ENCODE measurements at regions not wholly inside any gene's neighbourhood (a gene's known extent, or its start where the extent isn't known, plus 50 kb on each side); places are given as distances from the start of the nearest gene placed in this dataset.

GRCh38 chr7:46343802-46344201, 422.7 kb upstream of the IGFBP3 start:
- Histone ChIP-seq H3K27ac (no peak overlapping the region), H3K4me1 (replicated peaks in 1 of 2) (no peaks in the 10 kb centered on the region), H3K4me3 (no peak overlapping the region)
- no peak for ATAC-seq (replicated peaks in 6 of 8)
- in situ Hi-C loops (cut with MboI; ENCODE audit: low pct_unique_long_range_greater_than_20kb in 2 of 9, low sequenced_read_pairs in 9 of 9, unreplicated experiment in 9 of 9), result no loop called here
- WGBS, 10 experiments, result 17 to 86% (median 40%) methylated on average over 1 of the region's 1 CpG; no CpG with 5 or more reads in 1 of the 10 experiments

GRCh38 chr7:46322937-46323336, 401.9 kb upstream of the IGFBP3 start:
- H3K27ac ChIP-seq, result no peak overlapping the region
- in situ Hi-C loops (cut with MboI; ENCODE audit: low pct_unique_long_range_greater_than_20kb in 2 of 9, low sequenced_read_pairs in 9 of 9, unreplicated experiment in 9 of 9), result no loop called here

GRCh38 chr7:46321556-46322205, 400.6 kb upstream of the IGFBP3 start:
- 61 to 100% (median 89%) methylated on average over 2 to 10 of the region's 11 CpGs for WGBS, 10 experiments
- H3K27ac ChIP-seq, result no peak overlapping the region
- in situ Hi-C loops (cut with MboI; ENCODE audit: low pct_unique_long_range_greater_than_20kb in 2 of 9, low sequenced_read_pairs in 9 of 9, unreplicated experiment in 9 of 9), result no loop called here
- H3K4me1 ChIP-seq (replicated peaks in 1 of 2), result no peaks in the 10 kb centered on the region
- no peak overlapping the region for H3K4me3 ChIP-seq
- no peak for ATAC-seq (replicated peaks in 6 of 8)

More at GRCh38 chr7:46322937-46323336, 401.9 kb upstream of the IGFBP3 start:
- ATAC-seq (replicated peaks in 6 of 8), result no peak
- WGBS, 10 experiments, result 42 to 96% (median 74%) methylated on average over 1 to 4 of the region's 4 CpGs
- no peak overlapping the region for H3K4me3 ChIP-seq
- H3K4me1 ChIP-seq (replicated peaks in 1 of 2), result no peaks in the 10 kb centered on the region

DNA sequence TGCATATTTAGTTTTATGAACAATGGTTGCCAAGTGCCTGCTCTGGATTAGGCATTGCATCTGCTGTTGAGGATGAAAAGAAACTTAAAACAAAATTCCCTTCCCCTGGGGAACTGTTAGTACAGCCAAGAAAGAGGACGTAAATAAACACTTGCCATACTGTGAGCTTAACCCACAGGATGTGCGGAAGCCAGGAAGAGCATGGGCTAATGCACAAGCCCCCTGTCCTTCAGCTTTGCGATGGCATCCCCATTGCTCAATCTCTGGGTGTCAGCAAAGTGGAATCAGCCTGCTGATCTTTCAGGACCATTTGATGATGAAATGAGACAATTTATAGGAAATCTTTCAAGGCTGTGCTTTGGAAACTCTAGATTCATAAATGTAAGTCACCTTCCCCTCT, 399.9 kb upstream of the IGFBP3 start:
- Histone ChIP-seq H3K4me3 (no peak overlapping the region), H3K27ac (no peak overlapping the region), H3K4me1 (replicated peaks in 1 of 2) (no peaks in the 10 kb centered on the region)
- in situ Hi-C loops (cut with MboI; ENCODE audit: low pct_unique_long_range_greater_than_20kb in 2 of 9, low sequenced_read_pairs in 9 of 9, unreplicated experiment in 9 of 9), result no loop called here
- ATAC-seq (replicated peaks in 6 of 8), result no peak
- WGBS, 10 experiments, result 43 to 100% (median 88%) methylated on average over 1 to 3 of the region's 3 CpGs; no CpG with 5 or more reads in 1 of the 10 experiments

GRCh38 chr7:46319841-46320240, 398.8 kb upstream of the IGFBP3 start:
- in situ Hi-C loops (cut with MboI; ENCODE audit: low pct_unique_long_range_greater_than_20kb in 2 of 9, low sequenced_read_pairs in 9 of 9, unreplicated experiment in 9 of 9), result no loop called here
- ATAC-seq (replicated peaks in 6 of 8), result no peak
- no peaks in the 10 kb centered on the region for H3K4me1 ChIP-seq (replicated peaks in 1 of 2)
- no peak overlapping the region for H3K27ac ChIP-seq
- WGBS, 10 experiments, result 63 to 100% (median 91%) methylated on average over 1 to 3 of the region's 3 CpGs
- no peak overlapping the region for H3K4me3 ChIP-seq

DNA sequence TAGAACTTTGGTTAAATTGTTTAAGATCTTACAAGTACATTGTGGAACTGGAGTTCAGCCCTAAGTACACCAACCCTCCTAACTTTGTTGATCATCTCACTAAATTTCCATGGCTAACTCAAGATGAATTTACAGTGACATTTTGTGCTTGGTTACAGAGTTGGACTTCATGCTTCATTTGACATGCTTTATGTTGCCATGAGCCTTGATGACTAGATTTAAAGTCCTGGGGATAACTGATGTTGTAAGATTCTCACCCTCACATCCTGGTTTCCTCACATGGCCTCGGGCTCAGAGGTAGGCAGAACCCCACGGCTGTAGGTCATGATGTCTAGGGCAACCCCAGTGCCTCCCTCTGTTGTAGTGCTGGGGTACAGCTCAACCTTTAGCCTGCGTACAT, 397.2 kb upstream of the IGFBP3 start:
- no peak overlapping the region for H3K27ac ChIP-seq
- WGBS, 10 experiments, result 50 to 100% (median 66%) methylated on average over 1 to 3 of the region's 3 CpGs; no CpG with 5 or more reads in 6 of the 10 experiments
- no peak overlapping the region for H3K4me3 ChIP-seq
- in situ Hi-C loops (cut with MboI; ENCODE audit: low pct_unique_long_range_greater_than_20kb in 2 of 9, low sequenced_read_pairs in 9 of 9, unreplicated experiment in 9 of 9), result no loop called here
- no peak for ATAC-seq (replicated peaks in 6 of 8)
- no peaks in the 10 kb centered on the region for H3K4me1 ChIP-seq (replicated peaks in 1 of 2)

- 17 to 100% (median 83%) methylated on average over 1 to 5 of the region's 6 CpGs for WGBS, 10 experiments
- in situ Hi-C loops (cut with MboI; ENCODE audit: low pct_unique_long_range_greater_than_20kb in 2 of 9, low sequenced_read_pairs in 9 of 9, unreplicated experiment in 9 of 9), result no loop called here
- no peak overlapping the region for H3K4me3 ChIP-seq
- no peak for ATAC-seq (replicated peaks in 6 of 8)
- H3K27ac ChIP-seq, result no peak overlapping the region
- no peaks in the 10 kb centered on the region for H3K4me1 ChIP-seq (replicated peaks in 1 of 2)
Observed at GRCh38 chr7:46317256-46317655, 396.2 kb upstream of the IGFBP3 start.

GRCh38 chr7:46315891-46316290, 394.8 kb upstream of the IGFBP3 start:
- in situ Hi-C loops (cut with MboI; ENCODE audit: low pct_unique_long_range_greater_than_20kb in 2 of 9, low sequenced_read_pairs in 9 of 9, unreplicated experiment in 9 of 9), result no loop called here
- Histone ChIP-seq H3K4me1 (replicated peaks in 1 of 2) (no peaks in the 10 kb centered on the region), H3K4me3 (no peak overlapping the region), H3K27ac (no peak overlapping the region)
- WGBS, 10 experiments, result 10 to 100% (median 80%) methylated on average over 2 to 5 of the region's 5 CpGs; no CpG with 5 or more reads in 3 of the 10 experiments
- ATAC-seq (replicated peaks in 6 of 8), result no peak

GRCh38 chr7:46301677-46302076, 380.6 kb upstream of the IGFBP3 start:
- Histone ChIP-seq H3K27ac (no peak overlapping the region), H3K4me1 (replicated peaks in 1 of 2) (no peaks in the 10 kb centered on the region), H3K4me3 (no peak overlapping the region)
- in situ Hi-C loops (cut with MboI; ENCODE audit: low pct_unique_long_range_greater_than_20kb in 2 of 9, low sequenced_read_pairs in 9 of 9, unreplicated experiment in 9 of 9), result no loop called here
- WGBS, 10 experiments, result 0 to 100% (median 86%) methylated on average over 1 of the region's 1 CpG; no CpG with 5 or more reads in 3 of the 10 experiments
- no peak for ATAC-seq (replicated peaks in 6 of 8)

- Histone ChIP-seq H3K4me1 (replicated peaks in 1 of 2) (no peaks in the 10 kb centered on the region), H3K4me3 (no peak overlapping the region), H3K27ac (no peak overlapping the region)
- WGBS, 10 experiments, result 73 to 100% (median 94%) methylated on average over 1 to 2 of the region's 2 CpGs; no CpG with 5 or more reads in 1 of the 10 experiments
- in situ Hi-C loops (cut with MboI; ENCODE audit: low pct_unique_long_range_greater_than_20kb in 2 of 9, low sequenced_read_pairs in 9 of 9, unreplicated experiment in 9 of 9), result no loop called here
- no peak for ATAC-seq (replicated peaks in 6 of 8)
Observed at GRCh38 chr7:46297515-46297914, 376.4 kb upstream of the IGFBP3 start.

DNA sequence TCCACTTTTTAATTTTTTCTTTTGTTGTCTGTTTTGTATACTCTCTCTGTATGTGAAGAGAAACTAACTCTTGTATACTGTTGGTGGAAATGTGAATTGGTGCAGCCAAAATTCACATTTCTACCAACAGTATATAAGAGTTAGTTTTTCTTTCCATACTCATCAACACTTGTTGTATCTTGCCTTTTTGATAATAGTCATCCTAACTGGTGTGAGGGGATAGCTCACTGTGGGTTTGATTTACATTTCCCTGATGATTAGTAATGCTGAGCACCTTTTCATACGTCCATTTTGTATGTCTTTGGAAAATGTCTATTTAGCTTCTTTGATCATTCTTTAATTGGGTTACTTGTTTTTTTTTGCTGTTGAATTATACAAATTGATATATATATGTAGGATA, 375.5 kb upstream of the IGFBP3 start:
- Histone ChIP-seq H3K4me3 (no peak overlapping the region), H3K4me1 (replicated peaks in 1 of 2) (no peaks in the 10 kb centered on the region), H3K27ac (no peak overlapping the region)
- WGBS, 10 experiments, result 0 to 100% (median 91%) methylated on average over 1 of the region's 1 CpG; no CpG with 5 or more reads in 3 of the 10 experiments
- in situ Hi-C loops (cut with MboI; ENCODE audit: low pct_unique_long_range_greater_than_20kb in 2 of 9, low sequenced_read_pairs in 9 of 9, unreplicated experiment in 9 of 9), result no loop called here
- no peak for ATAC-seq (replicated peaks in 6 of 8)

DNA sequence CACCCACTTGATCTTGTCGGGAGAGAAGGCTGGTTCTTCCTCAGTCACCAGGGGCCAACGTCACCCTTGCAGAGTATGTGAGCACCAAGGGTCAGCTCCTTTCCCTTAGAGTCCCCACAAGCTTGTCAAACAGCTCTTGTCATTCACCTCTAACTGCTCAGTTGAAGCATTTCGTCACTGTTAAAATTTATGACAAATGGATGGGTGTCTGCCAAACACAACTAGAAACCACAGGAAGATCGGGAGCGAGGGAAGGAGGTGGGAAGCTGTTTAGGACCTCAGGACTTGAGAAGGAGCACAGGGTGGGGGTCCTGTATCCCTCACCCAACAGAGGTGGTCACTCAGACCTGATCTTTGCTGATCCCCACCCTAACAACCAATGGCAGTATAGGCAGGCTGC, 373.3 kb upstream of the IGFBP3 start:
- WGBS, 10 experiments, result 71 to 100% (median 94%) methylated on average over 1 to 5 of the region's 5 CpGs; no CpG with 5 or more reads in 4 of the 10 experiments
- ATAC-seq (replicated peaks in 6 of 8), result no peak
- in situ Hi-C loops (cut with MboI; ENCODE audit: low pct_unique_long_range_greater_than_20kb in 2 of 9, low sequenced_read_pairs in 9 of 9, unreplicated experiment in 9 of 9), result no loop called here
- no peak overlapping the region for H3K27ac ChIP-seq
- H3K4me3 ChIP-seq, result no peak overlapping the region
- H3K4me1 ChIP-seq (replicated peaks in 1 of 2), result peaks cover 0 to 4% of the 10 kb centered on the region in 2 donors

- no peak overlapping the region for H3K4me3 ChIP-seq
- WGBS, 10 experiments, result 57 to 90% (median 77%) methylated on average over 2 to 7 of the region's 7 CpGs
- H3K4me1 ChIP-seq (replicated peaks in 1 of 2), result peaks cover 0 to 4% of the 10 kb centered on the region in 2 donors
- H3K27ac ChIP-seq, result no peak overlapping the region
- in situ Hi-C loops (cut with MboI; ENCODE audit: low pct_unique_long_range_greater_than_20kb in 2 of 9, low sequenced_read_pairs in 9 of 9, unreplicated experiment in 9 of 9), result no loop called here
- no peak for ATAC-seq (replicated peaks in 6 of 8)
Observed at GRCh38 chr7:46292741-46293140, 371.7 kb upstream of the IGFBP3 start.

DNA sequence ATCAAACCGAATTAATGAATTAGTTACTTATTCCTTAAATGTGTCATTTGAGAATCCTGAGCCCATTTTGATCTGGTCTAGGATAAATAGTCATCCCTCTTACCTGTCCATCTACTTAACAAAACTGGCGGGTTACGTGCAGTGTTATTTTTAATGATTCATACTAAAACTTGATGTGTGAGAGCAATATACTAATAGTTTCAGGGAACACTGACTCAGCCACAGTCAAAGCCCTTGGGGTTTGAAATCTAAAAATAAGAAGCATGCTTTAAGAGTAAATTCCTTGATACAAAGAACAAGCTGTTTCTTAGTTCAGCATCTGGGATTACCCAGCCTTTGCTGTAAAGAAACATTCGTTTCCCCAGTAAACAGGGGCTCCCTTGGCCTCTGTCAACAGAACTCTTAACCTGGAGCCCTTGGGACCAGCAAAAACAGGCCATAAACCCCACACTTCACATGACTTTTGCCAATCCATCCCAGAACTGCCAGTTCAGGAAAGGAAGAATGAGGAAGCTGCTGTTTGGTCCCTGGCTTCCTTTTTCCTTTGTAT, 370.6 kb upstream of the IGFBP3 start:
- peak in 2 of 8 experiments; percentile 32 to 61 for ATAC-seq (replicated peaks in 6 of 8)
- in situ Hi-C loops (cut with MboI; ENCODE audit: low pct_unique_long_range_greater_than_20kb in 2 of 9, low sequenced_read_pairs in 9 of 9, unreplicated experiment in 9 of 9), result no loop called here
- no peak overlapping the region for H3K4me3 ChIP-seq
- WGBS, 10 experiments, result 11 to 96% (median 57%) methylated on average over 1 to 4 of the region's 4 CpGs; no CpG with 5 or more reads in 1 of the 10 experiments
- no peak overlapping the region for H3K27ac ChIP-seq
- peaks cover 0 to 4% of the 10 kb centered on the region in 2 donors for H3K4me1 ChIP-seq (replicated peaks in 1 of 2)
